H4 (cell line): ENCODE measurements at regions not wholly inside any gene's neighbourhood (a gene's known extent, or its start where the extent isn't known, plus 50 kb on each side); places are given as distances from the start of the nearest gene placed in this dataset.

Source experiments
- DNase-seq: peaks from one replicate; pipeline ENCODE4 v3.0.0-alpha.2; 2015; ENCODE audit warnings: low spot score

DNA sequence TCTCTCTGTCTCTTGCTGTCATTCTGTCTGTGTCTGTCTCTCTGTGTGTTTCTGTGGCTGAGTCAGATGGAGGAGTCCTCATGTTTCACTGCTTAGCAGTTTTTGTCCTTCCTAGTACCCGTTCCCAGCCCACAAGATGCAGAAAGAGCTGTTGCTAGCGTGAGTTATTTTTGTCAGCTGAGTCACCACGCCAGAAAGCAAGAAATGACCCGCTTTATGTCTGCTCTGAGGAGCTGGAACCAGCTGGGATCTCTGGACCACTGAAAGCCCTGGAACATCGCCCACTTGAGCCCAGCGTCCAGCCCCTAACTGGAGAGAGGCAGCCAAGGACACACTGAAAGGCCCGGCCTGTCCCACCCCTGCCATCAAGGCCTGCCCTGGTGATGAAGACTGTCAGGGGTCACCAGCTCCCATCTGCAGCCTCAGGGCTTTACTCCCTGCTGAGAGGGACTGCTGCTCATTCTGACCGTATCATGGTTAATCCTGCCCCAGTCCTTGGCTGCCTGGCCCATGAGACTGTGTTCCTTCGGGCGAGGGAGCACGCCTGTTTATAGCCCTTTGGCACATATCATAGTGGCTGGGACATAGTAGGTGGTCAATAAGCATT lies 101.7 kb upstream of the TPM1 start:
- peak; percentile 91 for DNase-seq

DNA sequence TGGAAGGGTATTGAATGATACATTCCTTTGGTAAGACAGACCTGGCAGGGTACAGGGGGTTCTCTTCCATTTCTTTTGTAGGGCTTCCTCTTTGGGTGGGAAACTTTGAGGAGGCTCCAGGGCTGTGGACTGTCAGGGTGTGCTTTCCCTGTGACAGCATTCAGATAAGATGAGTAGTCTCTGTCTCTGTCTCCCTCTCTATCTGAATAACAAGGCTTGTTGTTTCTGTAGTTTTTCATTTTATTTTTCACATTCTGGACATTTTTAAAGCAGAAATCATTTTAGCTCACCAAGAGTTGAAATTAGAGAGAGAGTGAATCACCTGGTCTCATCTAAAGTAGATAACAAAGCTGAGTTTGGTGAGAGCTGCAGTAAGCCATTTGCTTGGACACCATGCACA lies 100.8 kb upstream of the TPM1 start:
- no peak for DNase-seq

DNA sequence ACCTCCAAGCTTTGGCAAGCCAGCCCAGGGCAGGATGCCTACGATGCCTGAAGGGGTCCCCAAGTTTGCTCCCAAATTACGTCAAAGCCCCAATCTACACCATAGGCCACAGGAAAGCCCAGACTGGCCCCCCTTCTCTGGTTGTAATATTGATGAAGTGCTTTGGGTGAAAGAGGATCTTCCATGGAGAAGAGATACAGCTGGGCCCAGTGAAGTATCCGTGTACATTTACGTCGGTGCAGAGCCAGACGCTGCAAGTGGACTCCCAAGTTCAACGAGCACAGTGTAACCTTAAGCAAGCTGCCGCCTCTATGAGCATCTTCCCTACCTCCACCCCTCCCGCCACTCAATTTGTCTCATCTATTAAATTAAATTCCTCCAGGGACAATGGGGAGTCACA lies 100.1 kb upstream of the TPM1 start:
- no peak for DNase-seq

DNA sequence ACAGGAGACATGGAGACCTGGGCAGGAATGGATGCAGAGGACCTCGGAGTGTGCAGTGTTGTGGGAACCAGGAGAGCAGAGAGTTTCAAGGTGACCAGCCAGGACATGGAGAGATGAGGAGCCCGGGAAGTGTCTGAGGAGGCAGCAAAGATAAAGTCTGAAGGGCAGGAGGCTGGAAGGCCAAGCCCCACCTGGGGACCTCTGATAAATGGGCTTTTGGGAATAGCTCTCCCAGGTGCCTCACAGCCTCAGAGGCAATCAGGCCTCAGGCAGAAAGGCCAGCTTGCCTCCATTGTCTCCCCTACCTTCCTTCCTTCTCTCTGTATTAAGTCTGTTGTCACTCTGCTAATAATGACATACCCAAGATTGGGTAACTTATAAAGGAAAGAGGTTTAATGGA lies 97.5 kb upstream of the TPM1 start:
- DNase-seq = no peak

DNA sequence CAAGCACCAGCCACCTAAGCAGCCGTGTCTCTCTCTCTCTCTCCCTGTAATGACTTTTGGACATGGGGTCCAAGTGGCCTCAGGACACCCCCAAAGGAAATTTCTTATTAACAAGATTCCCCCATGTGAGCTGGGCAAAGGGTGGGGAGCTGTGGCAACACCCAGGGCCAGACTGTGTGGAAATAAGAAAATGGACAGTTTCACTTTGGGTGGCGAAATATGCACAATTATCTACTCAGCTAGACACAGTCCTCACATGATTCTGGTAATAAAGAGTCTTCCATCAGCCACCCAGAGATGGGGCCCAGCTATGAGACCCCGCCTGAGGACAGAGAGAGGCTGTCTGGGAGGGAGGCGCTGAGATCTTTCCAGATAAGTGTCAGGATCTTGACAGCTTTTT lies 96.8 kb upstream of the TPM1 start:
- no peak for DNase-seq

DNA sequence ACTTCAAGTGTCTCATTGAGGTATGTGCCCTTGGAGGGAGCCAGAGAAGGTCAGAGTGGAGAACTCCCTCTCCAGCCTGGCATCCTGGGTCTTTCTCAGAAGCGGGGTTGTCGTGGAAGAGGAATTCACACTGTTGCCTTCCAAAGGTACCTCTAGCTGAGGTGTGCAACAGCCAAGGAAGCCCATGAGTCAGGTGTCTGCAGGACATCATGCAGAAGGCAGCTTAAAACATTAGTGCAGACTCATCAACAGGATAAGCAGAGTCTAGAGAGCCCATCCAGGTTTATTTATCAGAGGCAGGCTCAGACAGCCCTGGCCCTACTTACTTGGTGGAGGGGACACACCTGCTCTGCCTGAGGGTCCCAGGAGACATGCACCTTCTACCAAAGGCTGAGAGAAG lies 95.6 kb upstream of the TPM1 start:
- no peak for DNase-seq

DNA sequence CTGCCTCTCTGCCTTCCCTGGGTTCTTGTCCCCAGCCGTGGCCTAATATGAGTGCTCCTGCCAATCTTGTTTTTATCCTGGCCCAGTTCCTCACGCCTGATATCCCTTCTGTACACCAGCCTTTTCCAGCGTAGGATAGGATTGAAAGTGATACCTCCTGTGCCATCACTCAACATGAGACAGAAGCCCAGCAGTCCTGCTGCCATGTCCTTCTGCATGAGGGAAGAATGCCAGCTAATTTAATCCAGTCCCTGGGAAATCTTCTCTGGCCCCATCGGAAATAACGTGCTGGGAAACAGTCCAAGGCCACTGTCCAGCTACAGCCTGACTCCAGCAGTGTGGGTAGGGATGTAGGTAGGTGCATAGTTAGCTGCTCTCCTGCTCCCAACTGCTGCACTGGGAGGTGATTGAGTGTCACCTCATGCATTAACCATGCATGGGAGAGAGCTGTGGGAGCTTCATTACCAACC lies 92.0 kb upstream of the TPM1 start:
- DNase-seq = no peak

DNA sequence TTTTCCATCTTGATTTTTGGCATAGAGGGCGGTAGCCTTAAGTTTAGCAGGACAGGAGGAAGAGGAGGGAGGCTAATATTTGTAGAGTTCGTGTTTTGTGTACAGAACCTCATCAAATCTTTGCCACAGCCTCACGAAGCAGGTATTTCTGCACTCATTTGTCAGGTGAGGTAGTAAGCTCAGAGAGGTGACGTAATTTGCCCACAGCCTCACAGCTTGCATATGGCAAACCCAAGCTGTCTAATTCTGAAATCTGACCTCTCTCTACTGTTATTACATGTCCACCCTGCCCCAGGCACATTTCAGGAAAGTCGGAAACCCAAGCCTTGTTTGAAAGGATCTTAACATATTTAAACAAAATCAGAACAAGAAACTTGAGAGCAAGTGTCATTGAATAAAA lies 91.1 kb upstream of the TPM1 start:
- DNase-seq = no peak

DNA sequence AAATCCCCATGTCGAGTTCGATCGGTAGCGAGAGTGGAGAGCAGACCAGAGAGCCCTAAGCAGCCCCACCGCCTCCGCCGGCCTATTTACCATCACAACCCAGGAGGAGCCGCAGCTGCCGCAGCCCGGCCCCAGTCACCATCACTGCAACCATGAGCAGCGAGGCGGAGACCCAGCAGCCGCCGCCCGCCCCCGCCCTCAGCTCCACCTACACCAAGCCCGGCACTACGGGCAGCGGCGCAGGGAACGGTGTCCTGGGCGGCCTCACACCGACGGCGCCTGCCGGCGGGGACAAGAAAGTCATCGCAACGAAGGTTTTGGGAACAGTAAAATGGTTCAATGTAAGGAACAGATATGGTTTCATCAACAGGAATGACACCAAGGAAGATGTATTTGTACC lies 89.5 kb upstream of the TPM1 start:
- DNase-seq = no peak

DNA sequence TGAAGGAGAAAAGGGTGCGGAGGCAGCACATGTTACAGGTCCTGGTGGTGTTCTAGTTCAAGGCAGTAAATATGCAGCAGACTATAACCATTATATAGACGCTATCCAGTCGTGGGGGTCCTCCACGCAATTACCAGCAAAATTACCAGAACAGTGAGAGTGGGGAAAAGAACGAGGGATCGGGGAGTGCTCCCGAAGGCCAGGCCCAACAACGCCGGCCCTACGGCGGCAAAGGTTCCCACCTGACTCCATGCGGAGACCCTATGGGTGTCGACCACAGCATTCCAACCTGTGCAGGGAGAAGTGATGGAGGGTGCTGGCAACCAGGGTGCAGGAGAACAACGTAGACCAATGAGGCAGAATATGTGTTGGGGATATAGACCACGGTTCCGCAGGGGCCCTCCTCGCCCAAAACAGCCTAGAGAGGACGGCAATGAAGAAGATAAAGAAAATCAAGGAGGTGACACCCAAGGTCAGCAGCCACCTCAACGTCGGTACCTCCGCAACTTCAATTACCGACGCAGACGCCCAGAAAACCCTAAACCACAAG lies 89.0 kb upstream of the TPM1 start:
- DNase-seq = no peak

DNA sequence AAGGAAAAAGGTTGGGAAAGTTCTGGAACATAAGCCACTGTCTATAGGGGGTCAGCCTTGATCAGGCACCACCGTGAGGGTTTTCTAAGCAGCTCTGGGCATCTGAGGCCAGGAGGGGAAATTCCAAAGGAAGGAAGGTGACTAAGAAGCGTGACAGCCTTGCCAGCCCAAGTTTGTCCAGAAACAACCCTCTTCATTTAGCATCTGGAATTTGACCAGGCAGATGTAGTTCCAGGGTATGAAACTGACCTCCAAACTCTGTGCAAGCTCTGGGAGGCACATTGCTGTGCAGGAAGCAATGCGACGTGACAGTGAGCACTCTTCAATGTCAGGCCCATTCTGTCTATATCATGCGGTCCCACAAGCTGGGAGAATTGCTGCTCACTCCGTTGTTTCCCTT lies 85.4 kb upstream of the TPM1 start:
- DNase-seq = no peak

DNA sequence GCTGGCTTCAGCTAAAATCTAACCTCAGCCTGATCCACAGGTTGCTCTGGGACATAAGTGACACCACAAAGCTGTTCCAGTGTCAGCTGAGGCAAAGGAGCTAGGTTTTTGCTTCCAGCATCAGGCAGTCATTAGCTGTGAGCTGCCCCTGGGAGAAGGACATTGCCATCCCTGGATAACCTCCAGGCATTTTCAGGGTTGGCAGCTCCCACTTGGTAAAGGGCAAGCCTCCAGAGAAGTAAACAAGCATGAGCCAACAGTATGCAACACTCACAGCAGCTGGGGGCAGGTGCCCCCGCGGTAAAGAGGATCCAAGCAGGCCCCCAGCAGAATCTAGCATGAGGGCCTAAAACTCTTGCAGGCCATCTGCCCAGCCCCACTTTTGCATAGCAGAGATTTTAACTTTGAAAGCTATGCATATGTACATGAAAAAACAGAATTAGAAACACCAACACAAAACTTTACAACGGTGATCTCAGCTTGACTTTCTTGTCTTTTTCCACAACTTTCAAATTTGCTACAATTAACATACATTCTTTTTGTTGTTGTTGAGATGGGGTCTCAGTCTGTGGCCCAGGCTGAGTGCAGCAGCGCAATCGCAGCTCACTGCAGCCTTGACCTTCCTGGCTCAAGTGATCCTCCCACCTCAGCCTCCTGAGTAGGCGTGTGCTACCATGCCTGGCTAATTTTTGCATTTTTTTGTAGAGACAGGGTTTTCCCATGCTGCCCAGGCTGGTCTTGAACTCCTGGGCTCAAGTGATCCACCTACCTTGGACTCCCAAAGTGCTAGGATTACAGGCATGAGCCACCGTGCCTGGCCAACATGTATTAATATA lies 83.8 kb upstream of the TPM1 start:
- peak; percentile 41 for DNase-seq

DNA sequence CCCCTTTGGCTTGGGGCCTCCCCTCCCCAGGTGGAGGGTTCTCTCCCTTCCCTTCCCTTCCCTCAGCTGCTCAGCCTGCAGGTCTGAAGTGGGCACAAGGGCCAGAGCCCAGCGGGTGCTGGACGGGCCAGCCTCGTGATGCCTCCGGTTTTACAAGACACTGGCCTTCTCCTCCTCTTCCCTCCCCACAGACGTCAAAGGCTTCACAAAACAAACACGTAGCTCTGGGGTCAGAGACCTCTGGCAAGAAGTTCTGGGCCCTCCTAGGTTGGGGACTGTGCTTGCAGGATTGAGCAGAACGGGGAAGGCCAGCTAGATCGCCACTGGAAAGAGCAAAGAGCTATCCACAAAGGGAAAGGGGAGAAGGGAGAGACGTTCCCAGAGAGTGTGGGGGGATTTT lies 81.4 kb upstream of the TPM1 start:
- DNase-seq = no peak

DNA sequence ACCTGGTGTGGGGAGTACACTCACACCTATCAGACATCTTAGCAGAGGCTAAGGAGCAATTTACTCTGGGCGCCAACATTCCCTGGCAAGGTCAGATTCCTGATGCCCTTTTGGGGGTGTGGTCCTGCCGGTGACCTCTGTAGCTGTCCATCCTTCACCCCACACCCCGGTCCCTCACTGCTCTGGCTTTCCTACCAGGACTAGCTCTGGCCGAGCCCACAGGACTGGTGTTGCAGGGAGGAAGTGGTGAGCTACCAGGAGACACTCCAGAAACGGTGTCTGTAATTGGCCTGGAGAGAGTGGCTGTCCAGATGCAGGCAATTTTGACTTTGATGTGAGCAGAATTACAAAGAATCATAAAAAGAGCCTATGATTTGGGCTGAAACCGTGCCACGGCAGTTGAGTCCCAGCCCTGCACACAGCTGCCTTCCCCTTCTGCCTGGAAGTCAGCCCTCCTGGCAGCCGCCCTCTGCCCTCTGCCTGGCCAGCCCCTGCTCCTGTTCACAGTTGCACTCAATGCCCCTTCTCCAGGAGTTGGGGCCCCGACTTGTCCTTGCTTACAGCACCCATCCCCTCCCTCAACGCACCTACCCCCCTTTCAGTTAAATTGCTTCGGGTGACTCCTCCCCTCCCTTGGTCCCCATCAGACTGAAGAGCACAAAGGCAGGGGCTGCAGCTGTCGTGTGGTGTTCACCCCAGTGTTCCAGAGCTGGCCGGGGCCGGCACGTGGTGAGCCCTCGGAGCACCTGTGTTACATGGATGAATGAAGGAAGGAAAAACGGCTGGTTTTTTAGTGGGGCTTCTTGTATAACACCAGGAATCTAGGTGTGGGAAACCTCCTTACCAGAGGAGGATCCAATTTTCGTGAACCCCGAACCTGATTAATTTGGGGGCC lies 80.2 kb upstream of the TPM1 start:
- DNase-seq = no peak

DNA sequence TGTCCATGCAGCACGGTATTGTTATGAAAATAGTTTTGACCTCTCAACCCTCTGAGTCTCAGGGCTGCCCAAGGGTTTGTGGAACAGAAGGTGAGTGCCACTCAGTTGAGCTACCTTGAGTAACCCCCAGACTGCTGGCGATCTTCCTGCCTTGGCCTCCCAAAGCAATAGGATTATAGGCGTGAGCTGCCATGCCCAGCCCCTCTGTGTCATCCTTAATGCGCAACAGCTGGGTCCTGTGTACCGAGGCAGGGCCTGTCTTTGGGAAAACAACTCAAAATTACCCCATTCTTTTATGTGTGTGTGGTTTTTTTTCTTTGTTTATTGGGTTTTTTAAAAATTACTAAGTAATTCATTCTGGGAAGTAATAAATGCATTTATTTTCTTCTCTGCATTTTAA lies 78.3 kb upstream of the TPM1 start:
- DNase-seq = no peak

DNA sequence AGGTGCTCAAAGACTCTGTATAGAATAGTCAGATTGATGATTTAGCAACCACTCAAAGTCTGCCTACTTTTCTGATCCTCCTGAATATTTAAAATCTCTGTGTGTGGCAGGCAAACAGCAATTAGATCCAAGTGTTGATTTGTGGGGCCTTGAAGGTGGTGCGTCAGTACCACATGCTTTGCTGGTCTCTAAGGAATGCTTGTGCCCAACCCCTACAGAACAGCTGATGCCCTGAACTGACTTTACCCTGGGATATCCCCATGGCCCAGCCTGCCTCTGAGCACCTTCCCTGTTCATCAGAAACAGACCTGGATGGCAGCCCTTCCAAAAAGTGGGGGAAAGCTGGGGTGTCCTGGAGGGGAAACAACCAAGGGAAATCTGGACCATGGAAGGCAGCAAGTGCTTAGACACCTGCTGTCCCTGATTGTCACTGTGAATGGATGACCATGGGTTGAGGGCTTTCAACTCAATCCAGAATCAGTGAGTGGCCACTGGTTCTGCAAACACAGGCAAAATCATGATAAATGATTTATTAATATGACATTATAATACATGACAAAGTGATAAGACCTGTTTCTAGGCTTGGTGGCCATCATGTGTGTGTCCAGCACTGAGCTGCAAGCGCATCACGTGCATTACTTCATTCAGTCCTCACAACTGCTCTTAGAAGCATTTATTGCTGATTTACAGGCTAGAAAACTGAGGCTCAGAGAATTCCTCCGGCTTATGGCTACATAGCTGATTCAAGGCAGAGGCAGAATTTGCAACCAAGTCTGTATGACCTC lies 76.1 kb upstream of the TPM1 start:
- no peak for DNase-seq

DNA sequence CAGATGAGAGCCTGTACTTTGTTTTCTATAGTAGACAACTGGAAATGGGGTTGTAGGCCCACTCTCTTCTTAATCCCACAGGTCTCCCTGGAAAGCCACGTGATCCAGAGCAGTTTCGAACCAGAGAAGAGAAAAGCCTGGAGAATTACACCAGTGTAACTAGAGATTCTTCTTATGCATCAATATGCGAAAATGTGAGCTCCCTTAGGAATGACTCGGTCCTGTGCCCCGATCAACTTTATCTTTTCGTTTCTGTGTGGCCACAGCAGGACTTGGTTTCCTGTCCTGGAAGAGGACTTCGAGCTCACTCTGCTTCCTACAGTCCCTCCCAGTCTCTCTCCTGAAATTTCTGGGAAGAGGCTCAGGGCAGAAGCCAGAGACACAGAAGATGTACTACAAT lies 73.8 kb upstream of the TPM1 start:
- DNase-seq = no peak

DNA sequence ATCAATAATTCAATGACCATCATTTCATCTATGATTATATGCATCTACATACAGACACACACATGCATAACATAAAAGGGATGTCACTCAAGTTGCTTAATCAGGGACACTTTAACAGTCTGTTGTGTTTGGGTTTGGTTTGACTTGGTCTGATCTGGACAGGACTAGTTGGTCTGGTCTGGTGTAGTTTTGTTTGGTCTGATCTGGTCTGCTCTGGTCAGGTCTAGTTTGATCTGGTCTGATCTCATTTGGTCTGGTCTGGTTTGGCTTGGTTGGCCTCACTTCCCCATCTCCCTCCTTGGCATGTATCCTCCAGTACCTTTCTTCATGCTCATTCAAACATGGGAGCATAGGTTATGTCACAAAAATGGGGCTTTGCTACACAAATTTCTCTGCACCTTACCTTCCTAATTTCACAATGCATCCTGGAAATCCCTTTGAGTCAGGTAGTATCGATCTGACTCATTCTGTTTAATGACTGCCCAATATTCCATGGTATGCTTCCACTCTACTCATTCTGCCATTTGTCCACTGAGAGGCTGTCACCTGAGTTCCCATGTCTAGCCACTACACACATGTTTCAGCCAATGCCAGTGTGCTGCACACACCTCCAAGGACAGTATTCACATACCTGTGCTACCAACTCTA lies 73.0 kb upstream of the TPM1 start:
- no peak for DNase-seq

DNA sequence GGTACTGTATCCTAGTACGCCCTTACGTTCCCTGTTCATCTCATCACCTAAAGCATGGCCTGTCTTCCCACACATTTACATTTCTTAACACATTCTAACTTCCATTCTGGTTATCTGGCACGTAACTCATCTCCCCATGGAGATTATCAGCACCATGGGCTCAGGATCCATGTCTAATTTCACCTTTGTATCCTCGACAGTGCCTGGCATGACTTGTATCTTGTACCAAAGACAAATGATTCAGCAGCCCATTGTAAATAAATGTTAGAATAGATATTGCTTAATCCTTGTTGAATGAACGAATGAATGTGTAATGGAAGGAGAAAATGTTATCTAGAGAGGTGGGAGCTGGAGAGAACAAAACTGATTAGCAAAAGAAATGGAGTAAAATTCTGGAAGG lies 69.7 kb upstream of the TPM1 start:
- peak; percentile 36 for DNase-seq

DNA sequence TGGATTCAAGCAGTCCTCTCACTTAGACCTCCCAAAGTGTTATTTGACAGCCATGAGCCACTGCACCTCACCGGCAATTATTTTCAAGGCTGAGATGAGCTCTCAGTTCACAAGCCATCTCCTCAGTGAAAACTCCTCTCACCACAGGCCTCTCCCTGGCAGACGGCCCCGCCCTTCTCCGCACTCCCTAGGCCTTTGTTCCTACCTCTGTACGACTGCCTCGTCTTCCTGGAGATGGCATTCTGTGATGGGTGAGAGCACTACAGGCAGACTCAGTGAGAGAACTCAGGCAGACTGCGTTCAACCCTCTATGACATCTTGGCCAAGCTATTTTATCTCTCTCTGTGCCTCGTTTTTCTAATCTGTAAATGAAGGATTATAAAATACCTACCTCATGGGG lies 67.0 kb upstream of the TPM1 start:
- no peak for DNase-seq

DNA sequence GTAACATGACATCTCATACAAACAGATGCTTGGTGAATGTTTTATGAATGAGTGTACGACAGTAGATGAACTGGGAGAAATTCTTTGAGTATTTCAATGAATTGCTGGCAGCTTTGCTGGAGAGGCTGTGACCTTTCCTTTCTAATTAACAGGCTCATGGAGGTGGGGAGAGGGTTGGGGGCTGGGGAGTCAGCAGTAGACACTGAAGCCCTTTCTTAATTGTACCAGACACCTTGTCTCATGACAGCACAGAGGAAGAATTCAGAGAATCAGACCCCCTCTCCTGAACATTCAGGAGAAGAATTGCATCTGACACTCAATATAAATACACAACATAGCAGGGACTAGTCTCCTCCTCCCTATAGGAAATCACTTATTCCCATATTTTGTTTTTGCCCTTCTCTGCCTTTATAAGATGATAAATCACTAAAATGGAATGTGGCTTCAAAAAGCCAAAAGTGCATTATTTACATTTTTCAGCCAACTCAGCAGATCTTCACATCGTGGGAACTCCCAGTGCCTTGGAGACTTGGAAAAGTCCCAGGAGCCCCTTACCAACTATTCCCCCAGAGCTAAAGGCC lies 66.2 kb upstream of the TPM1 start:
- no peak for DNase-seq
